GM03348 (cell line): ENCODE measurements at regions not wholly inside any gene's neighbourhood (a gene's known extent, or its start where the extent isn't known, plus 50 kb on each side); places are given as distances from the start of the nearest gene placed in this dataset.

Experiments used
- DNase-seq: peaks from one replicate; pipeline ENCODE4 v3.0.0; 2012; ENCODE audit warnings: low spot score

GRCh38 chr12:42963988-42964387 is 374.4 kb upstream of the PRICKLE1 start:
- DNase-seq, result no peak

GRCh38 chr12:42962384-42962783 is 372.8 kb upstream of the PRICKLE1 start:
- no peak for DNase-seq

GRCh38 chr12:42961395-42961794 is 371.8 kb upstream of the PRICKLE1 start:
- DNase-seq, result peak; percentile 39

- no peak for DNase-seq
Measured at GRCh38 chr12:42960087-42960527, 370.6 kb upstream of the PRICKLE1 start.

- DNase-seq, result no peak
Measured at GRCh38 chr12:42958291-42958674, 368.7 kb upstream of the PRICKLE1 start.

- DNase-seq, result no peak
Measured at GRCh38 chr12:42957561-42958290, 368.2 kb upstream of the PRICKLE1 start.

- no peak for DNase-seq
Measured at GRCh38 chr12:42957136-42957535, 367.6 kb upstream of the PRICKLE1 start.

GRCh38 chr12:42953021-42953420 is 363.5 kb upstream of the PRICKLE1 start:
- DNase-seq, result no peak

- no peak for DNase-seq
Measured at GRCh38 chr12:42946871-42947381, 357.4 kb upstream of the PRICKLE1 start.

- no peak for DNase-seq
Measured at GRCh38 chr12:42945927-42946326, 356.4 kb upstream of the PRICKLE1 start.

GRCh38 chr12:42944516-42944915 is 355.0 kb upstream of the PRICKLE1 start:
- no peak for DNase-seq

GRCh38 chr12:42936991-42937390 is 347.4 kb upstream of the PRICKLE1 start:
- DNase-seq, result no peak

GRCh38 chr12:42936260-42936659 is 346.7 kb upstream of the PRICKLE1 start:
- no peak for DNase-seq

- no peak for DNase-seq
Measured at GRCh38 chr12:42935756-42936155, 346.2 kb upstream of the PRICKLE1 start.

GRCh38 chr12:42935090-42935489 is 345.5 kb upstream of the PRICKLE1 start:
- DNase-seq, result no peak

GRCh38 chr12:42933461-42934081 is 344.0 kb upstream of the PRICKLE1 start:
- DNase-seq, result no peak

GRCh38 chr12:42932936-42933335 is 343.4 kb upstream of the PRICKLE1 start:
- no peak for DNase-seq

- DNase-seq, result no peak
Measured at GRCh38 chr12:42926232-42926631, 336.7 kb upstream of the PRICKLE1 start.

- DNase-seq, result no peak
Measured at GRCh38 chr12:42924482-42924881, 334.9 kb upstream of the PRICKLE1 start.

GRCh38 chr12:42923583-42923982 is 334.0 kb upstream of the PRICKLE1 start:
- no peak for DNase-seq

- DNase-seq, result no peak
Measured at GRCh38 chr12:42923156-42923555, 333.6 kb upstream of the PRICKLE1 start.

- no peak for DNase-seq
Measured at GRCh38 chr12:42922505-42922850, 332.9 kb upstream of the PRICKLE1 start.

GRCh38 chr12:42921741-42922504 is 332.4 kb upstream of the PRICKLE1 start:
- DNase-seq, result no peak
